COR-L47 (cell line): ENCODE measurements at regions not wholly inside any gene's neighbourhood (a gene's known extent, or its start where the extent isn't known, plus 50 kb on each side); places are given as distances from the start of the nearest gene placed in this dataset.
A peak's percentile ranks its signal among the peaks of the same experiment; 100 is the strongest.

Source experiments
- DNase-seq: peaks from one replicate; lab custom pipeline; 2025; lab: John Stamatoyannopoulos, UW

DNA sequence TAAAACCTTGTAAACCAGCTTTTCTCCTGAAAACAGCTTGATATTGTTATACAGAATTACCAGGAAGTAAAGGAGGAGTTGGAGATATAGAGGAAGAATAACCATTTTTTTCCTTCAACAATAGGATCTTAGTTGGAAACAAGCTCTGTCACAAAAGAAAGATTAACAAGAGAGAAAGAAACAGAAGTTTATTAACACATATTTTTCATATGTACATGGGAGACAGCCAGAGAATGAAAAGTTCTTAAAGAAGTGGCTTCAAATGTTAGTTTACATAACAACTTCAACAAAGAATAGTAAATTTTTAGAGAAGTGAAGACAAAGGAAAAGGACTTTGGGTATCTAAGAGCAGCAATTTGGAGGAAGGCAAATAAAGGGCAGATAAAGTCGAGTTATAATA is 94.9 kb upstream of the ANKRD50 start:
- DNase-seq = no peak

GRCh38 chr4:124806403-124806802 is 93.9 kb upstream of the ANKRD50 start:
- DNase-seq = no peak

DNA sequence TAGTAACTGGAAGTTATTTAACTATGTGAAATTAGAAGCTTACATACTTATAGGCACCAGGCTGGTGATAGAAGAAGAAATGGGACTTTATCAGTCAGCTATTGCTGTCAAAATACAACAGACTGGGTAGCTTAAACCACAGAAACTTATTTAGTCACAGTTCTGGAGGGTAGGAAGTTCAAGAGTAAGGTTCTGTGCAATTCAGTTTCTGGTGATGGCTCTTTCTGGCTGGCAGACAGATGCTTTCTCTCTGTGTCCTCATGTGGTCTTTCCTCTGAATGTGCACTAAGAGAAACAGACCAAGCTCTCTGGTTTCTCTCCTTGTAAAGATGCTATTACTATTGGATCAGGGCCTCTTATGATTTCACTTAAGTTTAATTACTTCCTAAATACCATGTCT is 92.1 kb upstream of the ANKRD50 start:
- no peak for DNase-seq

- DNase-seq = no peak
Observed at GRCh38 chr4:124804041-124804440, 91.5 kb upstream of the ANKRD50 start.

- DNase-seq = no peak
Observed at GRCh38 chr4:124803641-124804040, 91.1 kb upstream of the ANKRD50 start.

- DNase-seq = no peak
Observed at GRCh38 chr4:124803026-124803425, 90.5 kb upstream of the ANKRD50 start.

- DNase-seq = no peak
Observed at GRCh38 chr4:124797223-124797622, 84.7 kb upstream of the ANKRD50 start.

GRCh38 chr4:124790471-124790870 is 77.9 kb upstream of the ANKRD50 start:
- peak; percentile 76 for DNase-seq

- no peak for DNase-seq
Observed at GRCh38 chr4:124786634-124787033, 74.1 kb upstream of the ANKRD50 start.

GRCh38 chr4:124785645-124786044 is 73.1 kb upstream of the ANKRD50 start:
- no peak for DNase-seq

- no peak for DNase-seq
Observed at GRCh38 chr4:124783847-124784246, 71.3 kb upstream of the ANKRD50 start.

GRCh38 chr4:124777007-124777406 is 64.5 kb upstream of the ANKRD50 start:
- no peak for DNase-seq

GRCh38 chr4:124768596-124769365 is 56.2 kb upstream of the ANKRD50 start:
- no peak for DNase-seq

GRCh38 chr4:124762956-124763355 is 50.4 kb upstream of the ANKRD50 start:
- no peak for DNase-seq
